ENCODE measurements at regions not wholly inside any gene's neighbourhood (a gene's known extent, or its start where the extent isn't known, plus 50 kb on each side); places are given as distances from the start of the nearest gene placed in this dataset.

GRCh38 chr22:27557286-27558008 lies 244.1 kb downstream of the MN1 start:
- TF ChIP-seq GATA2 (IDR thresholded peaks at IDR 0.05; ENCODE audit: low read depth, low read length) (no peak), GATA3 (IDR thresholded peaks at IDR 0.05; ENCODE audit: low read depth, low read length) (no peak)
